ENCODE measurements at regions not wholly inside any gene's neighbourhood (a gene's known extent, or its start where the extent isn't known, plus 50 kb on each side); places are given as distances from the start of the nearest gene placed in this dataset.

DNA sequence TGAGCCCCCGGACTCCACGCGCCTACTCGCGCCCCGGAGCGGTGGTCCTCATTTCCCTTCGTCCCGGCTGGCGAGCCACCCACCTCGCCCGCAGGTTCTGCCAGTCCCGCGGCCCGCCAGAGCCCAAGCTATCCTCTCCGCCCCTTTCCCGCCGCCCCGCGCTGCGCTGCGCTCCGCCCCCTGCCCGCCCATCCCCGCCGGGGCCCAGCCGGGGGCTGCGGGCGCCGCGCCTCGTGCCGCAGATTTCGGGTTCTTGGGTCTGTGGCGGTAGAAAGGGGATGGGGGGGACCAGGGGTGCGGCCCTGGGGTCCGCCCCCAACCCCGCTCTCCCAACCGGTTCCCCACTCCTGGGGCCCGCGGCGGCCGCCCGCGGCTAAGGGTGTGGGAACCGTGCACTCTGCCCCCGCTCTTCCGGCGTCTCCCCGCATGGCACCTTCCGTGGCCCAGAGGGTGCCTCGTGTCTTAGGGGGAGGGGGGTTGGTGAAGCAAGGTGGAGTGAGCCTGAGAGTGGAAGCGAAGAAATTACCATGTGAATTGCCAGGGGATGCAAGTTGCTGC is 650.8 kb upstream of the DIPK2B start:
- CTCF ChIA-PET: interaction anchor here (0.9 kb wide), 1 partner anchor 337 kb away, joined by 4 read pairs; no protein-coding TSS in a partner anchor
- H3K4me3 ChIP-seq: peak overlapping the region; percentile 99
- FAIRE-seq: peak; percentile 72
- no CpG with 5 or more reads among the region's 53 CpGs for WGBS (ENCODE audit: missing lambda C conversion rate)
- H3K27ac ChIP-seq: peak overlapping the region; percentile 96 to 99
- peak; percentile 50 to 79 for DNase-seq (ENCODE audit: low read depth in 1 of 2, low spot score in 1 of 2)
- POLR2A ChIA-PET: interaction anchor here (0.9 to 2.6 kb wide), 7 partner anchors 43 to 525 kb away, joined by 3 to 15 read pairs (median 4); no protein-coding TSS in a partner anchor
- H3K4me1 ChIP-seq: peaks cover 30% of the 10 kb centered on the region
- H3K9me3 ChIP-seq: no peaks in the 10 kb centered on the region
- peak overlapping the region; percentile 66 for H3K4me2 ChIP-seq
- peak; percentile 92 to 93 for ATAC-seq
- TF ChIP-seq PHF8 (IDR thresholded peaks at IDR 0.05; ENCODE audit: borderline replicate concordance, low read depth): peak; percentile 25; the same call in 1 of the 2 replicates
- peak; percentile 67; the same call in 1 of the 3 replicates for TF ChIP-seq BCL3 (IDR thresholded peaks at IDR 0.05)
- peak; percentile 63 to 84; a peak in 4 of 5 replicates for TF ChIP-seq JUN (IDR thresholded peaks at IDR 0.05)
- peak; percentile 31; the same call in 1 of the 2 replicates for TF ChIP-seq CHD4 (IDR thresholded peaks at IDR 0.05; ENCODE audit: borderline replicate concordance)
- TF ChIP-seq NR3C1 (IDR thresholded peaks at IDR 0.05): no peak
- TF ChIP-seq MYC (IDR thresholded peaks at IDR 0.05; ENCODE audit: borderline replicate concordance, low read length): peak; percentile 88
- 0 out of 3 replicates have a peak, but pooled peaks have one; percentile 7 for TF ChIP-seq SMC3 (IDR thresholded peaks at IDR 0.05)
- no peak for TF ChIP-seq HEYL (CRISPR knock-in tag; IDR thresholded peaks at IDR 0.05)
- 0 out of 2 replicates have a peak, but pooled peaks have one; percentile 1 for TF ChIP-seq GATA3 (IDR thresholded peaks at IDR 0.05; ENCODE audit: borderline replicate concordance)
- TF ChIP-seq, protein P1, sequence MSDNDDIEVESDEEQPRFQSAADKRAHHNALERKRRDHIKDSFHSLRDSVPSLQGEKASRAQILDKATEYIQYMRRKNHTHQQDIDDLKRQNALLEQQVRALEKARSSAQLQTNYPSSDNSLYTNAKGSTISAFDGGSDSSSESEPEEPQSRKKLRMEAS (IDR thresholded peaks at IDR 0.05): peak; percentile 96
- TF ChIP-seq, protein P2, sequence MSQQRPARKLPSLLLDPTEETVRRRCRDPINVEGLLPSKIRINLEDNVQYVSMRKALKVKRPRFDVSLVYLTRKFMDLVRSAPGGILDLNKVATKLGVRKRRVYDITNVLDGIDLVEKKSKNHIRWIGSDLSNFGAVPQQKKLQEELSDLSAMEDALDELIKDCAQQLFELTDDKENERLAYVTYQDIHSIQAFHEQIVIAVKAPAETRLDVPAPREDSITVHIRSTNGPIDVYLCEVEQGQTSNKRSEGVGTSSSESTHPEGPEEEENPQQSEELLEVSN (IDR thresholded peaks at IDR 0.05; ENCODE audit: borderline replicate concordance, low read depth): peak; percentile 63; the same call in 1 of the 2 replicates
- TF ChIP-seq KDM5A (IDR thresholded peaks at IDR 0.05): no peak
- no peak for TF ChIP-seq FOSL2 (IDR thresholded peaks at IDR 0.05)
- peak; percentile 16; the same call in 1 of the 2 replicates for TF ChIP-seq FOSL2 (CRISPR knock-in tag; IDR thresholded peaks at IDR 0.05)
- TF ChIP-seq POLR2A (IDR thresholded peaks at IDR 0.05; ENCODE audit: low read length): peak; percentile 78
- no peak for TF ChIP-seq TFCP2L1 (CRISPR knock-in tag; IDR thresholded peaks at IDR 0.05)

DNA sequence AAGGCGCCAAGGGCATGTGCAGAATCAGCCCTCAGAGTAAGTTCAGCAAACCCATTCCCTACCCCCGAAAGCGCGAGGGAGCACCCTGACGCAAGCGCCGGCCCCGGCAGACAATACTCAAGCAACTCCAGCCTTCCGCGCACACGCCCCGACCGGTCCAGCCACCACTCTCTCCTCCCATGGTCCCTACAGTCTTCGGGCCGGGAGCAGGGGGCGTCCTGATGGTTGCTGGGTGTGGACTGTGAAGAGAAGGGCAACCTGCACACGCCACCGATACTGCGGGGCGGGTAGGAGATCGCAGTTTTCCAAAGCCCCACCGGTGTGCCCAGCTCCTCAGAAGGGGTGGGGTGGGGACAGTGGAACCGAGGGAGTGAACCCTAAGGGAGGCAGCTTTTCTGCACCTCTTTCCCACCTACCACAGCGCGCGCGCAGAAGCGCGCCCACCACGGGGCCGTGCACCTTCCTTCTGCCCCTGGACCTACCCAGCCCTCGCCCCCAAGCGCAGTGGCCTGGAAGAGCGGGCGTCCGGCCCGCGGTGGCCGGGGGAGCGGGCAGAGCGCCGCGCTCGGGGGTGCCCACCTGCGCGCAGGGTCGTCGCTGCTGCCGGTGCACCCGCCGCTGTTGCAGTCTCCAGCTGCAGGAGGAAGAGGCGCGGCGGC is 650.2 kb upstream of the DIPK2B start:
- Histone ChIP-seq H3K4me2 (peak overlapping the region; percentile 66), H3K4me1 (peaks cover 36% of the 10 kb centered on the region), H3K27ac (peak overlapping the region; percentile 96 to 99), H3K9me3 (no peaks in the 10 kb centered on the region), H3K4me3 (peak overlapping the region; percentile 99)
- TF ChIP-seq, protein P1 (IDR thresholded peaks at IDR 0.05): 0 out of 2 replicates have a peak, but pooled peaks have one; percentile 3
- no peak for TF ChIP-seq HOXB13 (CRISPR knock-in tag; IDR thresholded peaks at IDR 0.05; ENCODE audit: low read depth)
- POLR2A ChIA-PET: interaction anchor here (0.6 to 2.6 kb wide), 9 partner anchors 43 to 525 kb away, joined by 3 to 15 read pairs (median 4); no protein-coding TSS in a partner anchor
- DNase-seq (ENCODE audit: low read depth in 1 of 2, low spot score in 1 of 2): peak; percentile 15 to 52
- CTCF ChIA-PET: interaction anchor here (0.7 to 1.3 kb wide), 6 partner anchors 48 to 524 kb away, joined by 3 to 7 read pairs (median 4); no protein-coding TSS in a partner anchor
- ATAC-seq: peak; percentile 76 to 81
- no peak for FAIRE-seq
- 0% methylated on average over 3 of the region's 54 CpGs for WGBS (ENCODE audit: missing lambda C conversion rate)

DNA sequence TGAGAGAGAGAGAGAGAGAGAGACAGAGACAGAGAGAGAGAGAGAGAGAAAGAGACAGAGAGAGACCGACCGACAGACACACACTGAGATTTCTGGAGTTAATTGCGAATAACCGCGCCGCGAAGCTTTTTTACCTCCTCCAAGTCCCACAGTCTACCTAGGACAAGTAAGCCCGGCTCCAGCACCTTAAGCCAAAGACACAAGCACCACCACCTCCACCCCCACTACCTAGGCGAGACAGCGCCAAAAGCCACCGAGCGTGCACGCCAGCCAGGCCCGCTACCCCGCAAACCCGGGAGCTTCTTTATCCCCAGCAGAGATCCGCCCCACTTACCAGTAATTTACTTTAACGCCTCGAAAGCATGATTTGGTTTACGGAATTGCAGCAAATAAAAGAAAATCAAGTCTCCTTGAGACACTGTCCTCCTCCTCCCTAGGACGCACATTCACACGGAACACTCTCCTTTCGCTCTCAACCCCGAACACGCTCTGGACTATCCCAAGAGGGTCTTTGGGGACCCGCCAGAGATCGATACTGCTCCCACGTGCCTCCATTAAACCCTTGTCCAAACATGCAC is 649.6 kb upstream of the DIPK2B start:
- ATAC-seq (peak; percentile 42 to 53; a peak in 5 of 6 replicates), DNase-seq (ENCODE audit: low read depth in 1 of 2, low spot score in 1 of 2) (peak in 1 of 2 experiments; percentile 48), FAIRE-seq (no peak)
- Histone ChIP-seq H3K4me3 (peak overlapping the region; percentile 99), H3K27ac (peak overlapping the region; percentile 96 to 99), H3K4me2 (peak overlapping the region; percentile 66), H3K4me1 (peaks cover 42% of the 10 kb centered on the region), H3K9me3 (no peaks in the 10 kb centered on the region)
- no peak for TF ChIP-seq ZFP36 (IDR thresholded peaks at IDR 0.05; ENCODE audit: borderline replicate concordance, partially characterized antibody)
- TF ChIP-seq EP300 (IDR thresholded peaks at IDR 0.05): no peak
- TF ChIP-seq, protein P1 (IDR thresholded peaks at IDR 0.05): peak; percentile 51
- TF ChIP-seq GATA3 (IDR thresholded peaks at IDR 0.05; ENCODE audit: borderline replicate concordance): peak; percentile 31; the same call in 1 of the 2 replicates
- no peak for TF ChIP-seq EHF (CRISPR knock-in tag; IDR thresholded peaks at IDR 0.05)
- ChIA-PET POLR2A (interaction anchor here (0.6 to 2.6 kb wide), 8 partner anchors 81 to 526 kb away, joined by 3 to 15 read pairs (median 5); no protein-coding TSS in a partner anchor), CTCF (interaction anchor here (0.7 to 1.3 kb wide), 6 partner anchors 48 to 525 kb away, joined by 3 to 7 read pairs (median 4); no protein-coding TSS in a partner anchor)
- WGBS (ENCODE audit: missing lambda C conversion rate): 4% methylated on average over 28 of the region's 28 CpGs
